GM23338 (cell line): ENCODE measurements at regions not wholly inside any gene's neighbourhood (a gene's known extent, or its start where the extent isn't known, plus 50 kb on each side); places are given as distances from the start of the nearest gene placed in this dataset.

Experiments
- ATAC-seq: fragments of 200-7000 bp; cut with Tn5 transposase; 3 replicates; pipeline ENCODE4 v1.9.1; 2020
- DNase-seq: peaks from one replicate; pipeline ENCODE4 v3.0.0-alpha.2; 2015; ENCODE audit warnings: low spot score
- H2AFZ ChIP-seq: fragments of 200-600 bp; sonication (generic); 2 replicates; pipeline ENCODE4 v1.8.0; 2016; ENCODE audit warnings: antibody characterized with exemption, mild to moderate bottlenecking, moderate library complexity
- H3F3A ChIP-seq: fragments of 200-600 bp; sonication (generic); replicated peaks from 2 replicates; pipeline ENCODE4 v1.8.0; 2017; ENCODE audit warnings: antibody characterized with exemption, mixed run types, low read depth
- H3K27ac ChIP-seq: fragments of 200-600 bp; sonication (generic); 2 replicates; pipeline ENCODE4 v1.6.1; 2016; ENCODE audit warnings: low read depth
- H3K27me3 ChIP-seq: fragments of 200-600 bp; sonication (generic); 2 replicates; pipeline ENCODE4 v1.8.0; 2016; ENCODE audit warnings: mild to moderate bottlenecking, mixed run types, moderate library complexity; ENCODE audit not compliant: insufficient read depth
- H3K36me3 ChIP-seq: fragments of 200-600 bp; sonication (generic); 2 replicates; pipeline ENCODE4 v1.8.0; 2016; ENCODE audit warnings: mild to moderate bottlenecking; ENCODE audit not compliant: insufficient read depth
- H3K4me1 ChIP-seq: fragments of 200-600 bp; sonication (generic); 2 replicates; pipeline ENCODE4 v1.8.0; 2016; ENCODE audit warnings: mild to moderate bottlenecking, moderate library complexity; ENCODE audit not compliant: insufficient read depth
- H3K4me2 ChIP-seq: fragments of 200-600 bp; sonication (generic); 2 replicates; pipeline ENCODE4 v1.7.1; 2017; ENCODE audit warnings: mixed run types
- H3K4me3 ChIP-seq: fragments of 200-600 bp; sonication (generic); 2 replicates; pipeline ENCODE4 v1.6.1; 2016; ENCODE audit warnings: mixed run types
- H3K79me2 ChIP-seq: fragments of 200-600 bp; sonication (generic); replicated peaks from 2 replicates; pipeline ENCODE4 v1.8.0; 2017; ENCODE audit warnings: mild to moderate bottlenecking; ENCODE audit not compliant: insufficient read depth
- H3K9me2 ChIP-seq: fragments of 200-600 bp; sonication (generic); 2 replicates; pipeline ENCODE4 v1.8.0; 2017; ENCODE audit not compliant: insufficient read depth
- H4K20me1 ChIP-seq: fragments of 200-600 bp; sonication (generic); replicated peaks from 2 replicates; pipeline ENCODE4 v1.8.0; 2017; ENCODE audit warnings: mild to moderate bottlenecking; ENCODE audit not compliant: insufficient read depth
- H3K27ac Mint-ChIP-seq: 2 replicates; pipeline ENCODE4 v1.8.0; 2020; ENCODE audit warnings: inconsistent platforms, mild to moderate bottlenecking, moderate library complexity, mixed read lengths
- H3K27me3 Mint-ChIP-seq: 3 replicates; pipeline ENCODE4 v1.8.0; 2022; ENCODE audit warnings: low read depth, mild to moderate bottlenecking, moderate library complexity, mixed read lengths, inconsistent platforms; ENCODE audit not compliant: insufficient read depth, poor library complexity
- H3K36me3 Mint-ChIP-seq: 3 replicates; pipeline ENCODE4 v1.8.0; 2021; ENCODE audit warnings: low read depth, mild to moderate bottlenecking, inconsistent platforms, moderate library complexity, mixed read lengths
- H3K4me1 Mint-ChIP-seq: 3 replicates; pipeline ENCODE4 v1.8.0; 2020; ENCODE audit warnings: mild to moderate bottlenecking, inconsistent platforms, mixed read lengths
- H3K4me3 Mint-ChIP-seq: 3 replicates; pipeline ENCODE4 v1.8.0; 2021; ENCODE audit warnings: moderate library complexity, mild to moderate bottlenecking, inconsistent platforms, mixed read lengths
- H3K9me3 Mint-ChIP-seq: 3 replicates; pipeline ENCODE4 v1.8.0; 2020; ENCODE audit warnings: moderate library complexity, mild to moderate bottlenecking, inconsistent platforms, mixed read lengths
- CREB1 ChIP-seq: fragments of 250-450 bp; sonication (Bioruptor Pico); IDR thresholded peaks from 2 replicates; pipeline ENCODE4 v1.5.0; 2020; ENCODE audit warnings: low read depth, mild to moderate bottlenecking, moderate library complexity
- CTCF ChIP-seq, 2 experiments: fragments of 200-600 bp in 1 of 2; sonication (generic) in 1 of 2; conservative IDR thresholded peaks; 2 replicates each; pipeline versions ENCODE4 v1.5.1 to v1.6.1; 2016 to 2017; ENCODE audit warnings: antibody characterized with exemption in 2 of 2, low read depth in 2 of 2, mild to moderate bottlenecking in 2 of 2, moderate library complexity in 1 of 2
- ETS1 ChIP-seq: IDR thresholded peaks from 2 replicates; pipeline ENCODE4 v1.6.1; 2016; ENCODE audit warnings: antibody characterized with exemption
- EZH2 ChIP-seq: fragments of 200-600 bp; sonication (generic); IDR thresholded peaks from one replicate; pipeline ENCODE4 v1.8.0; 2017; ENCODE audit warnings: antibody characterized with exemption, mild to moderate bottlenecking, low read depth; ENCODE audit not compliant: unreplicated experiment
- EZH2phosphoT487 ChIP-seq: fragments of 200-600 bp; sonication (generic); IDR thresholded peaks from one replicate; pipeline ENCODE4 v1.8.1; 2018; ENCODE audit warnings: antibody characterized with exemption; ENCODE audit not compliant: unreplicated experiment
- JUNB ChIP-seq: IDR thresholded peaks from one replicate; pipeline ENCODE4 v1.6.1; 2016; ENCODE audit warnings: antibody characterized with exemption; ENCODE audit not compliant: unreplicated experiment
- NANOG ChIP-seq: IDR thresholded peaks from 2 replicates; pipeline ENCODE4 v1.6.1; 2016; ENCODE audit warnings: antibody characterized with exemption, borderline replicate concordance
- POLR2AphosphoS5 ChIP-seq: IDR thresholded peaks from 2 replicates; pipeline ENCODE4 v1.6.1; 2016; ENCODE audit warnings: antibody characterized with exemption, low read depth
- REST ChIP-seq: IDR thresholded peaks from one replicate; pipeline ENCODE4 v1.6.1; 2018; ENCODE audit warnings: antibody characterized with exemption; ENCODE audit not compliant: unreplicated experiment
- STAT1 ChIP-seq: IDR thresholded peaks from one replicate; pipeline ENCODE4 v1.6.1; 2016; ENCODE audit warnings: antibody characterized with exemption; ENCODE audit not compliant: unreplicated experiment
- ZNF114 ChIP-seq: fragments of 250-450 bp; sonication (Bioruptor Pico); IDR thresholded peaks from 2 replicates; pipeline ENCODE4 v1.5.0; 2020; ENCODE audit warnings: mild to moderate bottlenecking, moderate library complexity
- ZNF331 ChIP-seq: fragments of 250-450 bp; sonication (Bioruptor Pico); IDR thresholded peaks from 2 replicates; pipeline ENCODE4 v1.5.0; 2020; ENCODE audit warnings: low read depth, mild to moderate bottlenecking, moderate library complexity
- ZNF462 ChIP-seq: fragments of 250-450 bp; sonication (Bioruptor Pico); IDR thresholded peaks from 2 replicates; pipeline ENCODE4 v1.5.0; 2020; ENCODE audit warnings: mild to moderate bottlenecking, moderate library complexity

- Mint-ChIP-seq H3K4me3 (no peak overlapping the region), H3K27me3 (no peaks in the 10 kb centered on the region), H3K9me3 (no peaks in the 10 kb centered on the region; the same call in 2 of the 3 replicates), H3K36me3 (no peaks in the 10 kb centered on the region), H3K4me1 (no peaks in the 10 kb centered on the region), H3K27ac (no peak overlapping the region)
- Histone ChIP-seq H3K4me2 (no peak overlapping the region), H3K4me3 (no peak overlapping the region), H3K36me3 (no peaks in the 10 kb centered on the region), H3K27me3 (no peaks in the 10 kb centered on the region), H3K79me2 (no peaks in the 10 kb centered on the region), H3K27ac (no peak overlapping the region), H3K4me1 (no peaks in the 10 kb centered on the region), H2AFZ (no peak overlapping the region), H3K9me2 (no peaks in the 10 kb centered on the region), H4K20me1 (no peaks in the 10 kb centered on the region), H3F3A (no peaks in the 10 kb centered on the region)
- DNase-seq: no peak
- TF ChIP-seq REST (no peak), NANOG (no peak), EZH2phosphoT487 (no peak), ZNF331 (CRISPR knock-in tag) (no peak), JUNB (no peak), EZH2 (no peak), CREB1 (CRISPR knock-in tag) (no peak), CTCF (conservative IDR thresholded peaks at IDR 0.05; ENCODE audit: low read depth in 2 of 2) (no peak), STAT1 (no peak), ZNF114 (CRISPR knock-in tag) (no peak), ZNF462 (CRISPR knock-in tag) (no peak), POLR2AphosphoS5 (no peak), ETS1 (no peak)
- ATAC-seq: no peak
Observed at GRCh38 chr7:110066843-110067242, 1024.1 kb upstream of the LRRN3 start.
